Right cardiac atrium (tissue), 5 donors: ENCODE measurements at regions not wholly inside any gene's neighbourhood (a gene's known extent, or its start where the extent isn't known, plus 50 kb on each side); places are given as distances from the start of the nearest gene placed in this dataset.
A peak's percentile ranks its signal among the peaks of the same experiment; 100 is the strongest.

Source experiments
- ATAC-seq, 2 donors: fragments of 200-7000 bp; cut with Tn5 transposase; one replicate each; pipeline versions ENCODE4 v1.8.0 to v1.9.1; 2020; ENCODE audit warnings: moderate library complexity in 2 of 2, mild to moderate bottlenecking in 1 of 2
- DNase-seq, 3 donors: peaks; one replicate each; pipeline ENCODE4 v3.0.0-alpha.2; 2020
- H3K27ac ChIP-seq: one replicate; pipeline ENCODE4 v1.5.1; 2013; ENCODE audit warnings: mild to moderate bottlenecking, low read length, control low read depth, moderate library complexity
- H3K27me3 ChIP-seq: one replicate; pipeline ENCODE4 v1.6.1; 2013; ENCODE audit not compliant: control insufficient read depth, insufficient read depth
- H3K4me1 ChIP-seq: one replicate; pipeline ENCODE4 v1.6.1; 2013; ENCODE audit warnings: low read length; ENCODE audit not compliant: control insufficient read depth, insufficient read depth
- H3K4me3 ChIP-seq: one replicate; pipeline ENCODE4 v1.5.1; 2013; ENCODE audit warnings: low read length, control low read depth
- H3K9me3 ChIP-seq: one replicate; pipeline ENCODE4 v1.6.1; 2013; ENCODE audit warnings: low read length; ENCODE audit not compliant: control insufficient read depth
- WGBS: extraction: QIAGEN DNeasy Blood & Tissue Kit; methylation state at CpG from one replicate; pipeline ENCODE4 v1.1.7; 2013; 5-methylcytosine and 5-hydroxymethylcytosine counted together
- intact Hi-C, 4 donors: fragments of 100-400 bp; cut with DNase I; formaldehyde crosslinking; loops; one replicate each; pipeline versions ENCODE4 v1.11.0 to v1.14.0; 2022 to 2023
- donor health status: healthy with polysubstance abuse.
- donor health status: DM: no; HTN: yes; CAD: no.
- donor health status: DM: no; HTN: no; CAD: no.
- donor health status: DM: no; HTN: yes; CAD: no; lungs with severe emphysema.
- donor health status: DM: yes; HTN: yes; CAD: no.

DNA sequence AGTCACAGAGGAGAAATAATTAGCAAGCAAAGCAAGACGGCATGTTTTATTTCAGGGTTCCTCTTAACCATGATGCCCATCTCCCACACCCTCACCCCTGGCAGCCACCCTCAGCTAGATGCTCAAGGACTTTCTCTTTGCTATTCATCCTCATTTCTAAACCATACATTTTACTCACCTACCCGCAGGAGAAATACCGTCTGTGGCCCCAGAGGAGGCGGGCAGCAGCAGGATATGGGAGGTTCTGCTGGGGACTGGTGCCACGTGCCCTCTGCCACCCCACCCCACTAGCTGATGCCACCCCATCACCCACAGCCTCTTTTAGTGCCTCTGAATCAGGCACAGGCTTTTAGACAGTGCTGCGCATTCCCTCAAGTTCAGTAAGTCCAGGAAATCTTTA lies 168.7 kb upstream of the ITGB1 start:
- ATAC-seq: no peak
- no peak overlapping the region for H3K27ac ChIP-seq
- H3K27me3 ChIP-seq: no peaks in the 10 kb centered on the region
- no peak for DNase-seq
- 87% methylated on average over 6 of the region's 6 CpGs for WGBS
- intact Hi-C loops: no loop called here
- no peak overlapping the region for H3K4me3 ChIP-seq
- peaks cover 8% of the 10 kb centered on the region for H3K4me1 ChIP-seq
- no peaks in the 10 kb centered on the region for H3K9me3 ChIP-seq

DNA sequence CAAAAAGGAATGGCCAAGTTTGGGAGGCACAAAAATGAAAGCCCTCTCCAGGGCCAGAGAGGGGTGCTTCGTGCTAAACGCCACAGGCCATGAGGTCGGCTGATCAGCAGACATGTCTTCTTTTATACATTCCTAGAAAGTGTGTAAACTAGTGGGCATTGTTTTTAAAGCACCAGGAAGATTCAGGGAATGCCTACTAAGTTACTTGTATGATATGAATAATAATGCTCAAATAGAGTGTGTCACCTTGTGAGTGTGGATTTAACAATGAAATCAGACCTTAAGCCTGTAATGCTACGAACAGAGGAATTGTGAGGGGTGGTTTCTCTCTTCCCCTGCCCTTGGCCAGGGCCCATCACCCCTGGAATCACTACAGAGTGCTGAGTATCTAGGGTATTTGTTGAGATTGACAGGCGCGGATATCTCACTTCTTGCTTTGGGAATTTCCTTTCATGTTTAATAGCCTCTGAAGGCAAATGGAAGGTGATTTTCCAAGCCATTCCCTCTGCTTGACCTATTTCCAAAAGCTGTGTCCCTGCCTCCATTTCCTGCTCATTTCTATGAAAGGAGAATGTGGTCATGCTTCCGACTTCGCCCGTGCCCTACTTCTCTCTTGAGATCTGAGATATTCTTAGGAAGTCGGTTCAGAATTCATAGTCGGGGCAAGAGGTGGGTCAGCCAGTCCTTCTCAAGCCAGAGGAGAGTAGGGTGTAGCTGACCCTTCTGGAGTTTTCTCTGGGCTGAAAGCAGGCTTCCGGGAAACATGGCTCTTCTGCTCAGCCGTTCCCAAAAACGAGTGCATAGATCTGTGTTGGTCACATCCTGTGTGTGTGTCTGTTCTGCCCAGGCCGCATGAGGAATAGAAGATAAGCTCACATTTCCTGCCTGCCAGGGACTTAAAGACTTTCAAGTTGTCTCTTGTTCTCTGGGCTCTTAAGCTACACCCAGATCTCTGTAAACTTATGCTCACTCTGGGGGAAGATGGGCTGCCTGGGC lies 167.8 kb upstream of the ITGB1 start:
- peaks cover 8% of the 10 kb centered on the region for H3K4me1 ChIP-seq
- H3K9me3 ChIP-seq: no peaks in the 10 kb centered on the region
- peak overlapping the region; percentile 30 for H3K27ac ChIP-seq
- peak; percentile 56 to 74 for ATAC-seq
- no peak for DNase-seq
- intact Hi-C loops: no loop called here
- H3K4me3 ChIP-seq: no peak overlapping the region
- H3K27me3 ChIP-seq: no peaks in the 10 kb centered on the region
- 50% methylated on average over 15 of the region's 15 CpGs for WGBS

DNA sequence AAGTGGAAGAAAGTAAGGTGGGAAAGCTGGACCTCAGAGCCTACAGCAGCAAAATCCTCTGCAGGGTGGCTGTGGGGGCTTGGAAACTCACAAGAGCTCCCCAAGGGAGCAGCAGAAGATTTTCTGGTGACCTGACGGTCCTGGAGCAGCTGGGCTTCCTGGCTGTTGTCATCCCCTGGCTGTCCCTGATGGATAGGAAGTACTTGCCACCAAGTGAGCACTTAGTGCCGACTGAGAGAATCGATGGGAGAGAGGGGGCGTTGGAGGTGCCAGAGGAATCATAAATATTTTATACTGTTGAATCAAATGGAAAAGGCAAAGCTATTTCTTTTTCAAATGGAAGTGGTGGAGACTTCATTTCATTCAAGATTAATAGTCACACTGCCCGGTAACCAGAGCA lies 167.1 kb upstream of the ITGB1 start:
- DNase-seq (no peak), ATAC-seq (no peak)
- no peaks in the 10 kb centered on the region for H3K9me3 ChIP-seq
- peaks cover 8% of the 10 kb centered on the region for H3K4me1 ChIP-seq
- no peaks in the 10 kb centered on the region for H3K27me3 ChIP-seq
- intact Hi-C loops: no loop called here
- H3K4me3 ChIP-seq: no peak overlapping the region
- WGBS: 74% methylated on average over 5 of the region's 5 CpGs
- H3K27ac ChIP-seq: no peak overlapping the region

DNA sequence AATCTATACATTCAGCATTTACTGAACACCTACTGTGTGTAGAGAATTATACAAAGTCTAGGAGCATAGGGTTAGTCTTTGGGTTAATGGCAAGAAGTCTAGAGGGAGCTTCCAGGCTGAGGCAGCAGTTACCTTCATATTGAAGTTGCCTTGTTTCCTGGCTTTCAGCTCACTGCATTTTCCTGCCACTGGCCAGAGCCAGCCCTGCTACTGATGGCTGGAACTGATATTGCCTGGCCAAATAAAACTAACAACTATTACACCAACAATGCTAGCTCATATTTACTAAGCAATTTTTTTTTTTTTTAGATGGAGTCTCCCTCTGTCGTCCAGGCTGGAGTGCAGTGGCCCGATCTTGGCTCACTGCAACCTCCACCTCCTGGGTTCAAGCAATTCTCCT lies 165.7 kb upstream of the ITGB1 start:
- Histone ChIP-seq H3K27ac (no peak overlapping the region), H3K27me3 (no peaks in the 10 kb centered on the region), H3K4me1 (peaks cover 8% of the 10 kb centered on the region), H3K4me3 (no peak overlapping the region), H3K9me3 (no peaks in the 10 kb centered on the region)
- intact Hi-C loops: no loop called here
- DNase-seq: no peak
- 64% methylated on average over 2 of the region's 2 CpGs for WGBS
- no peak for ATAC-seq

DNA sequence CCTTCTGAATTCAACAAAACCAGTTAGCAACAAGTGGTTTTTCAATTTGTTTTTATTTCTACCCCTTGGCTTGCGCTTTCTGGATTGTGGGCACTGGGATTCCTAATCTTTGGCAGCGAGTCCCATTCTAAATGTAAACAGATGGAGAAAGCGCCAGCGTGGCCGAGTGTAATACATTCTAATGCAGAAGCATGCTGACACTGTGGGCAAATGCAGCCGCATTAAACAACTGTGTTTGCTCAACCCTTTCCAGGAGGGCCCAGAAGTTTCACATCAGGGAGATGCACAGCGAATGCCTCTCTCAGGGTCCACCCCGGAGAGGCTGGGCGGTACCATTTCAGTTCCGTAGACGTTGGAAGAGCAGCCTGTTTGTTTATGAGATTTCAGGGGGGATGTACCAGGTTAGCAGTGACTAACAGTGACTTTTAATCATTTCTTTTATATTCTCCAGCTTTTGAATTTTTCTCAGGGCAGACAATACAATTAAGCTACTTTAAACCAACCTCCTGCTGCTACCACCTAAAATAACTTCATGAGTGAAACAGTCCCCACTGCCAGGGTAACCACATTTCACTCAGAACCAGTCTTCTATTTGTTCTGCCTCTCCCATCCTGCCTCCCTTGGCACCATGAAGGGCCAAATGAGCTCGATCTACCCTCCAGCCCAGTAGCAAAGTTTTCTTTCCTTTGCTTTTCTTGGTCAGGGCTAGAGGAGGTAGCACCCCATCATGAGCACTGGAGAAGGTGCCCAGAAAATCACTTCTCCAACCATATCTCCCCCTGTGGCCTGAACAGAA lies 164.2 kb upstream of the ITGB1 start:
- H3K27ac ChIP-seq: no peak overlapping the region

DNA sequence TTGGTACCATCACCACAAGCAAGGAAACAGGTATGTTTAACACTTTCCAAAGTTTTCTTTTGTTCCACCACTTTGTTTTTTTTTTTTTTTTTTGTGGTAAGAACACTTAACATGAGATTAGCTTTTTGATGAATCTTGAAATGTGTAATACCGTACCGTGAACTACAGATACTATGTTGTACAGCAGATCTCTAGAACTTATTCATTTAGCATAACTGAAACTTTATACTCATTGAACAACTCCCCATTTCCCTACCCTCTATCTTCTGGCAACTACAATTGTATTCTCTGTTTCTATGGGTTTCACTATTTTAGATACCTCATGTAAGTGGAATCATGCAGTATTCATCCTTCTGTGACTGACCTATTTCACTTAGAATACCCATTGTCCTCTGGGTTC lies 162.7 kb upstream of the ITGB1 start:
- Histone ChIP-seq H3K9me3 (no peaks in the 10 kb centered on the region), H3K4me3 (no peak overlapping the region), H3K27ac (no peak overlapping the region), H3K4me1 (peaks cover 5% of the 10 kb centered on the region), H3K27me3 (no peaks in the 10 kb centered on the region)
- ATAC-seq (no peak), DNase-seq (no peak)
- WGBS: 95% methylated on average over 2 of the region's 2 CpGs
- intact Hi-C loops: no loop called here

More for the DNA sequence above, 164.2 kb upstream of the ITGB1 start:
- no peak overlapping the region for H3K4me3 ChIP-seq
- DNase-seq (no peak), ATAC-seq (no peak)
- H3K27me3 ChIP-seq: no peaks in the 10 kb centered on the region
- H3K4me1 ChIP-seq: peaks cover 8% of the 10 kb centered on the region
- intact Hi-C loops: no loop called here
- no peaks in the 10 kb centered on the region for H3K9me3 ChIP-seq
- WGBS: 75% methylated on average over 12 of the region's 12 CpGs

DNA sequence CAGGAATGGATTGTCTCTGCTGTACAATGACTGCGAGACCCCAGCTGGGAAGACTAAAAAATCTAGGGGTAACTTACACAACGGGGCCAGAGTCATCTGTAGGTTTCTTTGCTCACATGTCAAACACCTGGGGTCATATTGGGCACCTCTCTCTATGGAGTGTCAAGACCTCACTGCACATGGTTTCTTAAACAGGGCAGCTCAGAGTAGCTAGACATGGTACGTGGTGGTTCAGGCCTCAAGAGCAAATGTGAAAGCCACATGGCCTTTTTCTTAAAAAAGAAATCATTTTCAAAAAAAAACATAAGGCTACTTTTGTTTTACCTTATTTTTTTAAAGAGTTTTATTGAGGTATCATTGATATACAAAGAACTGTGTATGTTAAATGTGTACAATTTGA lies 162.2 kb upstream of the ITGB1 start:
- DNase-seq (no peak), ATAC-seq (no peak)
- H3K27ac ChIP-seq: no peak overlapping the region
- peaks cover 4% of the 10 kb centered on the region for H3K4me1 ChIP-seq
- no peak overlapping the region for H3K4me3 ChIP-seq
- intact Hi-C loops: no loop called here
- 90% methylated on average over 3 of the region's 3 CpGs for WGBS
- no peaks in the 10 kb centered on the region for H3K27me3 ChIP-seq
- H3K9me3 ChIP-seq: no peaks in the 10 kb centered on the region

DNA sequence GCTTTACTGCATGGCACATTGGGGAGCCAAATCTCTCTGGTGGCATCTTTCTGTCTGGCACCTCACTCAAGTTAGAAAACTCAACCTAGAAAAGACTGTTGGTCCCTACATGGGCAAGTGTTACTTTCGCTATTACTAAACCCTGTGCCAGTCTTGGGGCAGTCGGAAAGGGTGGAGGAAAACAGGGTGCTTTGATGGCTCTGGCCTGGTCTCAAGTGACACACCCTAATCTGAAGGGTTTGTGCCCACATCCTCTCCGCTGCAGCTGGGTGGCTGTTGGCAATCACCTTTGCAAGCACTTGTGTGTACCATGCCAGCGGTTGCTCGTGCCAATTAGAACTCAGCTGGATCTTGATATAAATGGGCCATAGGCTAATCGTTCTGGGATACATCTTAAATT lies 159.8 kb upstream of the ITGB1 start:
- Histone ChIP-seq H3K9me3 (no peaks in the 10 kb centered on the region), H3K27me3 (no peaks in the 10 kb centered on the region), H3K4me3 (no peak overlapping the region), H3K4me1 (no peaks in the 10 kb centered on the region), H3K27ac (no peak overlapping the region)
- intact Hi-C loops: no loop called here
- 95% methylated on average over 6 of the region's 6 CpGs for WGBS
- ATAC-seq: no peak
- peak in 1 of 3 donors; percentile 55 for DNase-seq

DNA sequence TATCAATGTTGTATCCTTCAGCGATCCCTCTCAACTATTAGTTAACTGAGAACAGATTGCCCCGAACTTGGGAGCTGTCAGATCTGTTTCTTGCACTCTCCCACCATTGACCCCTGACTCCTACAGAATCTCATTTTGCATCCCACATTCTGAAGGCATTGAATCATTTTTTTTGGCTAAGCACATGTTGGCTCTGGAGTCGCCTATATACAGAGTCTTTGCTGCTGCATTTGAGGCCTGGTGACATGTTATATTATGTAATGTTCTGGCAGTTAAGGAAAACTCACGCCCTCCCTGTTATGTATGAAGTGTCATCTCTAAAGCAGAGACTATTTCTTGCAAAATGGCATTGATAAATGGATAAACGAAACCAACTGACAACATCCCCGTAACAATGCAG lies 159.2 kb upstream of the ITGB1 start:
- 76% methylated on average over 6 of the region's 6 CpGs for WGBS
- ATAC-seq (no peak), DNase-seq (no peak)
- Histone ChIP-seq H3K4me3 (no peak overlapping the region), H3K9me3 (no peaks in the 10 kb centered on the region), H3K4me1 (no peaks in the 10 kb centered on the region), H3K27me3 (no peaks in the 10 kb centered on the region), H3K27ac (no peak overlapping the region)
- intact Hi-C loops: no loop called here

DNA sequence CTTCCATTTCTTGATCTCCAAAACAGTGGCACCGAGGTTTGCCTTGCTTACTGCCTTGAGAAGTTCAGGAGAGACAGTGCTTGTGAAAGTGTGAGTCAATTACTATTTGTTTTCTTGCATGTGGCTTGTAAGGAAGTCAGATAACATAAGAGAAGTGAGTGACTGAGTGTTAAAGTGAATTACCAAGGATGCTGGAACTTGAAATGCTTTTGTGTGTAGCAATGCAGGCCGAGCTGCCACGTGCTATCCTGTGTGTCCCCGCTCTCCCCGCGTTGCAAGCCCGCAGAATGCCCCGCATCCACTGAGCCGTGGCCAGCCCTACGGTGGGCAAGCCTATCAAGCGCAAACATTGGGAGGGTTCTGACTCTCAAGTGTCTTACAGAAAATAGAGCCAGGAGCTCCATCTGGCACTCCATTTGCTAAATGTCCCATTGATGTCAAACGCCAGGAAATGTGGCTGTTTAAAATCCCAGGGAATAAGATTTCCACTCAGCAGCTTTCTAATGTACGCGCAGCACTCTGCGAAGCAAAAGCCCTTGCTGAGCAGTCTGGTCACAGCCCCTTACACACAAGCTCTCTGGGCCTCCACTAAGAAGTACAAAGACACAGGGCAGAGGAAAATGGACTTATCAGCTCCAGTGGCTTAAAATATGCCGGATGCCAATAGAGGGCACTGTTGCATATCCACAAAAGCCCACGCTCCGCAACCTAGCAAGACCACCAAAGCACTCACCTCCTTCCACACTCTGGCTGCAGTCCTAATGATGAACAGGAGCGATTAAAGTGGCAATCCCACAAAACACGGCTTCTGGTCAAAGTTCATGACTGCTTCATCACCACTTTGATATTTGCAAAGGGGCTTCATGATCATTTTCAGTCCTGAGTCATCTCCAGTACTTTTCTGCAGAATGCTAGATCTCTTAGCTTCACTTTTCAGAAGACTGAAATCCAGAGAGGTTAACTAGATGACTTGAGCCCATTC lies 158.0 kb upstream of the ITGB1 start:
- Histone ChIP-seq H3K4me3 (no peak overlapping the region), H3K4me1 (no peaks in the 10 kb centered on the region)

More for the DNA sequence above, 158.0 kb upstream of the ITGB1 start:
- intact Hi-C loops: no loop called here
- peak in 2 of 3 donors; percentile 52 to 69 for DNase-seq
- no peak overlapping the region for H3K27ac ChIP-seq
- ATAC-seq: peak; percentile 55 to 72
- no peaks in the 10 kb centered on the region for H3K27me3 ChIP-seq
- 63% methylated on average over 20 of the region's 20 CpGs for whole genome bisulfite sequencing
- H3K9me3 ChIP-seq: no peaks in the 10 kb centered on the region
